ENCODE measurements at regions not wholly inside any gene's neighbourhood (a gene's known extent, or its start where the extent isn't known, plus 50 kb on each side); places are given as distances from the start of the nearest gene placed in this dataset.

- whole genome bisulfite sequencing, 2 donors, result 49 to 50% methylated on average over 9 of the region's 9 CpGs
- Histone ChIP-seq H3K4me3 (ENCODE audit: low read depth in 1 of 2, low read length in 2 of 2) (no peak overlapping the region), H3K9me3 (ENCODE audit: control insufficient read depth in 2 of 2, insufficient read depth in 1 of 2, low read depth in 1 of 2, low read length in 1 of 2) (peaks cover 0 to 2% of the 10 kb centered on the region in 2 donors), H3K36me3 (ENCODE audit: control insufficient read depth in 2 of 2, insufficient read depth in 2 of 2, low read length in 1 of 2) (no peaks in the 10 kb centered on the region), H3K27ac (ENCODE audit: low read depth in 2 of 2, low read length in 1 of 2) (no peak overlapping the region), H3K4me1 (ENCODE audit: control insufficient read depth in 2 of 2, insufficient read depth in 2 of 2, low read length in 1 of 2) (no peaks in the 10 kb centered on the region), H3K27me3 (ENCODE audit: control insufficient read depth in 1 of 2, insufficient read depth in 2 of 2, low read length in 2 of 2) (no peaks in the 10 kb centered on the region)
These were observed 71.4 kb upstream of the PRSS16 start for GRCh38 chr6:27176096-27176495.

- H3K9me3 ChIP-seq (ENCODE audit: control insufficient read depth in 2 of 2, insufficient read depth in 1 of 2, low read depth in 1 of 2, low read length in 1 of 2), result peaks cover 0 to 2% of the 10 kb centered on the region in 2 donors
- no peaks in the 10 kb centered on the region for H3K4me1 ChIP-seq (ENCODE audit: control insufficient read depth in 2 of 2, insufficient read depth in 2 of 2, low read length in 1 of 2)
- H3K27ac ChIP-seq (ENCODE audit: low read depth in 2 of 2, low read length in 1 of 2), result peak overlapping the region; percentile 79 to 94
- 3 to 4% methylated on average over 38 of the region's 38 CpGs for WGBS, 2 donors
- H3K4me3 ChIP-seq (ENCODE audit: low read depth in 1 of 2, low read length in 2 of 2), result peak overlapping the region; percentile 84 to 98
- no peaks in the 10 kb centered on the region for H3K27me3 ChIP-seq (ENCODE audit: control insufficient read depth in 1 of 2, insufficient read depth in 2 of 2, low read length in 2 of 2)
- no peaks in the 10 kb centered on the region for H3K36me3 ChIP-seq (ENCODE audit: control insufficient read depth in 2 of 2, insufficient read depth in 2 of 2, low read length in 1 of 2)
These were observed 70.7 kb upstream of the PRSS16 start for GRCh38 chr6:27176523-27177484.

GRCh38 chr6:27177485-27178406 is 69.8 kb upstream of the PRSS16 start:
- Histone ChIP-seq H3K4me1 (ENCODE audit: control insufficient read depth in 2 of 2, insufficient read depth in 2 of 2, low read length in 1 of 2) (no peaks in the 10 kb centered on the region), H3K4me3 (ENCODE audit: low read depth in 1 of 2, low read length in 2 of 2) (peak overlapping the region; percentile 84 to 98), H3K27me3 (ENCODE audit: control insufficient read depth in 1 of 2, insufficient read depth in 2 of 2, low read length in 2 of 2) (no peaks in the 10 kb centered on the region), H3K9me3 (ENCODE audit: control insufficient read depth in 2 of 2, insufficient read depth in 1 of 2, low read depth in 1 of 2, low read length in 1 of 2) (peaks cover 0 to 2% of the 10 kb centered on the region in 2 donors), H3K27ac (ENCODE audit: low read depth in 2 of 2, low read length in 1 of 2) (peak overlapping the region; percentile 79 to 94), H3K36me3 (ENCODE audit: control insufficient read depth in 2 of 2, insufficient read depth in 2 of 2, low read length in 1 of 2) (no peaks in the 10 kb centered on the region)
- 0% methylated on average over 39 of the region's 39 CpGs for WGBS, 2 donors

GRCh38 chr6:27178407-27178730 is 69.1 kb upstream of the PRSS16 start:
- Histone ChIP-seq H3K36me3 (ENCODE audit: control insufficient read depth in 2 of 2, insufficient read depth in 2 of 2, low read length in 1 of 2) (no peaks in the 10 kb centered on the region), H3K4me3 (ENCODE audit: low read depth in 1 of 2, low read length in 2 of 2) (peak overlapping the region; percentile 84 to 98), H3K9me3 (ENCODE audit: control insufficient read depth in 2 of 2, insufficient read depth in 1 of 2, low read depth in 1 of 2, low read length in 1 of 2) (peaks cover 0 to 2% of the 10 kb centered on the region in 2 donors), H3K27me3 (ENCODE audit: control insufficient read depth in 1 of 2, insufficient read depth in 2 of 2, low read length in 2 of 2) (no peaks in the 10 kb centered on the region), H3K4me1 (ENCODE audit: control insufficient read depth in 2 of 2, insufficient read depth in 2 of 2, low read length in 1 of 2) (no peaks in the 10 kb centered on the region), H3K27ac (ENCODE audit: low read depth in 2 of 2, low read length in 1 of 2) (peak overlapping the region in 1 of 2 donors; percentile 60)
- 7 to 9% methylated on average over 21 of the region's 21 CpGs for WGBS, 2 donors

GRCh38 chr6:27178860-27179259 is 68.6 kb upstream of the PRSS16 start:
- Histone ChIP-seq H3K4me1 (ENCODE audit: control insufficient read depth in 2 of 2, insufficient read depth in 2 of 2, low read length in 1 of 2) (no peaks in the 10 kb centered on the region), H3K36me3 (ENCODE audit: control insufficient read depth in 2 of 2, insufficient read depth in 2 of 2, low read length in 1 of 2) (no peaks in the 10 kb centered on the region), H3K9me3 (ENCODE audit: control insufficient read depth in 2 of 2, insufficient read depth in 1 of 2, low read depth in 1 of 2, low read length in 1 of 2) (peaks cover 0 to 2% of the 10 kb centered on the region in 2 donors), H3K27me3 (ENCODE audit: control insufficient read depth in 1 of 2, insufficient read depth in 2 of 2, low read length in 2 of 2) (no peaks in the 10 kb centered on the region), H3K4me3 (ENCODE audit: low read depth in 1 of 2, low read length in 2 of 2) (no peak overlapping the region), H3K27ac (ENCODE audit: low read depth in 2 of 2, low read length in 1 of 2) (no peak overlapping the region)
- 50 to 55% methylated on average over 15 of the region's 15 CpGs for WGBS, 2 donors

GRCh38 chr6:27183060-27183832 is 64.3 kb upstream of the PRSS16 start:
- H3K4me3 ChIP-seq (ENCODE audit: low read depth in 1 of 2, low read length in 2 of 2), result no peak overlapping the region
- H3K9me3 ChIP-seq (ENCODE audit: control insufficient read depth in 2 of 2, insufficient read depth in 1 of 2, low read depth in 1 of 2, low read length in 1 of 2), result peaks cover 0 to 2% of the 10 kb centered on the region in 2 donors
- 78 to 81% methylated on average over 9 of the region's 9 CpGs for WGBS, 2 donors
- no peaks in the 10 kb centered on the region for H3K4me1 ChIP-seq (ENCODE audit: control insufficient read depth in 2 of 2, insufficient read depth in 2 of 2, low read length in 1 of 2)
- H3K36me3 ChIP-seq (ENCODE audit: control insufficient read depth in 2 of 2, insufficient read depth in 2 of 2, low read length in 1 of 2), result no peaks in the 10 kb centered on the region
- H3K27me3 ChIP-seq (ENCODE audit: control insufficient read depth in 1 of 2, insufficient read depth in 2 of 2, low read length in 2 of 2), result no peaks in the 10 kb centered on the region
- no peak overlapping the region for H3K27ac ChIP-seq (ENCODE audit: low read depth in 2 of 2, low read length in 1 of 2)

GRCh38 chr6:27187231-27188060 is 60.1 kb upstream of the PRSS16 start:
- WGBS, 2 donors, result 12 to 20% methylated on average over 13 of the region's 13 CpGs
- no peaks in the 10 kb centered on the region for H3K36me3 ChIP-seq (ENCODE audit: control insufficient read depth in 2 of 2, insufficient read depth in 2 of 2, low read length in 1 of 2)
- no peaks in the 10 kb centered on the region for H3K4me1 ChIP-seq (ENCODE audit: control insufficient read depth in 2 of 2, insufficient read depth in 2 of 2, low read length in 1 of 2)
- peak overlapping the region; percentile 48 to 95 for H3K27ac ChIP-seq (ENCODE audit: low read depth in 2 of 2, low read length in 1 of 2)
- peak overlapping the region; percentile 58 to 82 for H3K4me3 ChIP-seq (ENCODE audit: low read depth in 1 of 2, low read length in 2 of 2)
- no peaks in the 10 kb centered on the region for H3K9me3 ChIP-seq (ENCODE audit: control insufficient read depth in 2 of 2, insufficient read depth in 1 of 2, low read depth in 1 of 2, low read length in 1 of 2)
- no peaks in the 10 kb centered on the region for H3K27me3 ChIP-seq (ENCODE audit: control insufficient read depth in 1 of 2, insufficient read depth in 2 of 2, low read length in 2 of 2)

- Histone ChIP-seq H3K27me3 (ENCODE audit: control insufficient read depth in 1 of 2, insufficient read depth in 2 of 2, low read length in 2 of 2) (no peaks in the 10 kb centered on the region), H3K4me3 (ENCODE audit: low read depth in 1 of 2, low read length in 2 of 2) (peak overlapping the region; percentile 58 to 82), H3K27ac (ENCODE audit: low read depth in 2 of 2, low read length in 1 of 2) (peak overlapping the region; percentile 79 to 95), H3K9me3 (ENCODE audit: control insufficient read depth in 2 of 2, insufficient read depth in 1 of 2, low read depth in 1 of 2, low read length in 1 of 2) (no peaks in the 10 kb centered on the region), H3K36me3 (ENCODE audit: control insufficient read depth in 2 of 2, insufficient read depth in 2 of 2, low read length in 1 of 2) (no peaks in the 10 kb centered on the region), H3K4me1 (ENCODE audit: control insufficient read depth in 2 of 2, insufficient read depth in 2 of 2, low read length in 1 of 2) (no peaks in the 10 kb centered on the region)
- 0% methylated on average over 33 of the region's 33 CpGs for WGBS, 2 donors
These were observed 59.2 kb upstream of the PRSS16 start for GRCh38 chr6:27188061-27188884.

Data from esophagus (tissue), 2 donors.